OCI-LY1 (cell line): ENCODE measurements at regions not wholly inside any gene's neighbourhood (a gene's known extent, or its start where the extent isn't known, plus 50 kb on each side); places are given as distances from the start of the nearest gene placed in this dataset.
"Not testable (repeated sequence)": the region's sequence is repeated elsewhere in the genome, so short reads cannot be mapped to it uniquely, and the experiment has no call there.

Source experiments
- EZH2 ChIP-seq: fragments of 200-600 bp; sonication (generic), shearing (Covaris generic); IDR thresholded peaks from 2 replicates; pipeline ENCODE4 v1.8.0; 2017; ENCODE audit warnings: borderline replicate concordance, mixed run types, mild to moderate bottlenecking, antibody characterized with exemption, low read length, moderate library complexity, mixed read lengths
- TF ChIP-seq, protein P1 (sequence below): fragments of 200-600 bp; sonication (generic), shearing (Covaris generic); IDR thresholded peaks from 2 replicates; pipeline ENCODE4 v1.5.1; 2017; ENCODE audit warnings: mild to moderate bottlenecking, antibody characterized with exemption, low read length, moderate library complexity, mixed read lengths

DNA sequence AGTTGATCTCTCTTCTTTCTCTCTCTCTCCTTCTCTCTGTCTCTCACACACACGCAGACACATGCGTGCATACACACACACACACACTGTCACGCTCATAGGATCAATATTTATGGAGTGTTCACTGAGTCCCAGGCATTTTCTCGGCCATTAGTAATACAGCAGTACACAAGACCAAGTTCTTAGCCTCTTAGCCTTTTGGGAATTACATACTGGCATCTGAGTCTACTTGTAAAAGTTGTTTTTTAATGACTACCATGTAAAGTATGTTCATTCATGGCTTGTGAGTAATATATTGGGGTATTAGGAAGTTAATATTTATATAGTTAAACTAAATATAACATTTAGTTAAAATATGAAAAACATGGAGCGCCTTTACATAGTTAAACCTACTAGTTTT lies 2406.1 kb upstream of the PCDH20 start:
- TF ChIP-seq, protein P1, sequence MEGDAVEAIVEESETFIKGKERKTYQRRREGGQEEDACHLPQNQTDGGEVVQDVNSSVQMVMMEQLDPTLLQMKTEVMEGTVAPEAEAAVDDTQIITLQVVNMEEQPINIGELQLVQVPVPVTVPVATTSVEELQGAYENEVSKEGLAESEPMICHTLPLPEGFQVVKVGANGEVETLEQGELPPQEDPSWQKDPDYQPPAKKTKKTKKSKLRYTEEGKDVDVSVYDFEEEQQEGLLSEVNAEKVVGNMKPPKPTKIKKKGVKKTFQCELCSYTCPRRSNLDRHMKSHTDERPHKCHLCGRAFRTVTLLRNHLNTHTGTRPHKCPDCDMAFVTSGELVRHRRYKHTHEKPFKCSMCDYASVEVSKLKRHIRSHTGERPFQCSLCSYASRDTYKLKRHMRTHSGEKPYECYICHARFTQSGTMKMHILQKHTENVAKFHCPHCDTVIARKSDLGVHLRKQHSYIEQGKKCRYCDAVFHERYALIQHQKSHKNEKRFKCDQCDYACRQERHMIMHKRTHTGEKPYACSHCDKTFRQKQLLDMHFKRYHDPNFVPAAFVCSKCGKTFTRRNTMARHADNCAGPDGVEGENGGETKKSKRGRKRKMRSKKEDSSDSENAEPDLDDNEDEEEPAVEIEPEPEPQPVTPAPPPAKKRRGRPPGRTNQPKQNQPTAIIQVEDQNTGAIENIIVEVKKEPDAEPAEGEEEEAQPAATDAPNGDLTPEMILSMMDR = not testable (repeated sequence)
- not testable (repeated sequence) for TF ChIP-seq EZH2
